Fibroblast of lung (primary cell): ENCODE measurements at regions not wholly inside any gene's neighbourhood (a gene's known extent, or its start where the extent isn't known, plus 50 kb on each side); places are given as distances from the start of the nearest gene placed in this dataset.
A peak's percentile ranks its signal among the peaks of the same experiment; 100 is the strongest.

ENCODE experiments used
- DNase-seq, 2 donors: peaks; one replicate each; pipeline versions ENCODE4 v3.0.0 to v3.0.0-alpha.2; 2010; ENCODE audit warnings: low read depth in 2 of 2
- H2AFZ ChIP-seq: 2 replicates; pipeline ENCODE4 v1.5.1; 2012; ENCODE audit warnings: low read length, control low read depth, inconsistent platforms
- H3K27ac ChIP-seq: 2 replicates; pipeline ENCODE4 v1.5.1; 2011; ENCODE audit warnings: low read length, control low read depth; ENCODE audit not compliant: insufficient read depth
- H3K27me3 ChIP-seq: 2 replicates; pipeline ENCODE4 v1.5.1; 2011; ENCODE audit warnings: mild to moderate bottlenecking, low read length; ENCODE audit not compliant: control insufficient read depth, insufficient read depth
- H3K36me3 ChIP-seq: 2 replicates; pipeline ENCODE4 v1.5.1; 2011; ENCODE audit warnings: low read length; ENCODE audit not compliant: control insufficient read depth, insufficient read depth
- H3K4me1 ChIP-seq: 2 replicates; pipeline ENCODE4 v1.5.1; 2011; ENCODE audit warnings: low read length; ENCODE audit not compliant: control insufficient read depth, insufficient read depth; ENCODE audit errors: extremely low read depth
- H3K4me2 ChIP-seq: 2 replicates; pipeline ENCODE4 v1.5.1; 2011; ENCODE audit warnings: low read length, control low read depth; ENCODE audit not compliant: insufficient read depth; ENCODE audit errors: extremely low read depth
- H3K4me3 ChIP-seq, 4 experiments: fragments of 200-600 bp in 1 of 4; sonication (generic) in 1 of 4; replicated peaks in 1 of 4; 2 replicates each; pipeline ENCODE4 v1.5.1; 2011 to 2016; ENCODE audit warnings: low read length in 4 of 4, low read depth in 3 of 4, mild to moderate bottlenecking in 3 of 4, control low read depth in 2 of 4, inconsistent platforms in 1 of 4, mixed read lengths in 1 of 4; ENCODE audit not compliant: insufficient read depth in 1 of 4; ENCODE audit errors: control extremely low read depth in 1 of 4
- H3K79me2 ChIP-seq: 2 replicates; pipeline ENCODE4 v1.5.1; 2012; ENCODE audit warnings: mild to moderate bottlenecking, low read length, inconsistent platforms; ENCODE audit not compliant: control insufficient read depth, insufficient read depth
- H3K9ac ChIP-seq: 2 replicates; pipeline ENCODE4 v1.5.1; 2011; ENCODE audit warnings: mild to moderate bottlenecking, low read length, control low read depth; ENCODE audit not compliant: insufficient read depth
- H3K9me3 ChIP-seq: 2 replicates; pipeline ENCODE4 v1.5.1; 2012; ENCODE audit warnings: low read depth, low read length; ENCODE audit not compliant: control insufficient read depth, insufficient read depth
- H4K20me1 ChIP-seq: 2 replicates; pipeline ENCODE4 v1.5.1; 2011; ENCODE audit warnings: low read length; ENCODE audit not compliant: control insufficient read depth, insufficient read depth; ENCODE audit errors: extremely low read depth
- CTCF ChIP-seq, 2 donors: IDR thresholded peaks in 1 of 2; conservative IDR thresholded peaks in 1 of 2; 1 replicate in 1 of 2; 2 replicates in 1 of 2; pipeline ENCODE4 v1.5.1; 2011 to 2012; ENCODE audit warnings: low read length in 2 of 2, control low read depth in 1 of 2, inconsistent platforms in 1 of 2, low read depth in 1 of 2, mild to moderate bottlenecking in 1 of 2
- EZH2 ChIP-seq: IDR thresholded peaks from 2 replicates; pipeline ENCODE4 v1.5.1; 2012; ENCODE audit warnings: low read length, control low read depth, mild to moderate bottlenecking; ENCODE audit errors: missing control alignments

- no peak for TF ChIP-seq CTCF (conservative IDR thresholded peaks at IDR 0.05 in 1 of 2, IDR thresholded peaks at IDR 0.05 in 1 of 2; ENCODE audit: low read depth in 1 of 2, low read length in 2 of 2)
- TF ChIP-seq EZH2 = no peak
- no peaks in the 10 kb centered on the region for H4K20me1 ChIP-seq
- H3K27ac ChIP-seq = no peak overlapping the region
Measured at GRCh38 chr3:178257491-178257890, 278.7 kb upstream of the KCNMB2 start.

GRCh38 chr3:178258121-178258520, 278.1 kb upstream of the KCNMB2 start:
- Histone ChIP-seq H2AFZ (no peak overlapping the region), H4K20me1 (no peaks in the 10 kb centered on the region), H3K36me3 (no peaks in the 10 kb centered on the region), H3K9ac (no peak overlapping the region), H3K9me3 (no peaks in the 10 kb centered on the region), H3K4me1 (no peaks in the 10 kb centered on the region), H3K27me3 (no peaks in the 10 kb centered on the region), H3K4me2 (no peak overlapping the region), H3K4me3 (no peak overlapping the region), H3K27ac (no peak overlapping the region), H3K79me2 (no peaks in the 10 kb centered on the region)
- no peak for TF ChIP-seq EZH2
- TF ChIP-seq CTCF (conservative IDR thresholded peaks at IDR 0.05 in 1 of 2, IDR thresholded peaks at IDR 0.05 in 1 of 2; ENCODE audit: low read depth in 1 of 2, low read length in 2 of 2) = no peak
- no peak for DNase-seq

More at GRCh38 chr3:178257491-178257890, 278.7 kb upstream of the KCNMB2 start:
- Histone ChIP-seq H3K79me2 (no peaks in the 10 kb centered on the region), H3K9ac (no peak overlapping the region), H3K36me3 (no peaks in the 10 kb centered on the region), H3K27me3 (no peaks in the 10 kb centered on the region), H3K4me3 (no peak overlapping the region), H3K9me3 (no peaks in the 10 kb centered on the region), H2AFZ (peak overlapping the region; percentile 41), H3K4me2 (no peak overlapping the region), H3K4me1 (no peaks in the 10 kb centered on the region)
- no peak for DNase-seq

- no peaks in the 10 kb centered on the region for H3K79me2 ChIP-seq
- no peaks in the 10 kb centered on the region for H3K36me3 ChIP-seq
- no peak for TF ChIP-seq EZH2
- no peak for TF ChIP-seq CTCF (conservative IDR thresholded peaks at IDR 0.05 in 1 of 2, IDR thresholded peaks at IDR 0.05 in 1 of 2; ENCODE audit: low read depth in 1 of 2, low read length in 2 of 2)
- H3K4me2 ChIP-seq = no peak overlapping the region
- no peaks in the 10 kb centered on the region for H3K9me3 ChIP-seq
- H2AFZ ChIP-seq = no peak overlapping the region
- H3K27me3 ChIP-seq = no peaks in the 10 kb centered on the region
- H3K9ac ChIP-seq = no peak overlapping the region
- no peak overlapping the region for H3K4me3 ChIP-seq
- no peaks in the 10 kb centered on the region for H3K4me1 ChIP-seq
- no peaks in the 10 kb centered on the region for H4K20me1 ChIP-seq
- no peak overlapping the region for H3K27ac ChIP-seq
- DNase-seq = no peak
Measured at GRCh38 chr3:178259703-178260102, 276.5 kb upstream of the KCNMB2 start.
